Naive thymus-derived CD4-positive, alpha-beta T cell (primary cell): ENCODE measurements at regions not wholly inside any gene's neighbourhood (a gene's known extent, or its start where the extent isn't known, plus 50 kb on each side); places are given as distances from the start of the nearest gene placed in this dataset.

Experiments used
- ATAC-seq: fragments of 150-1000 bp; cut with Tn5 transposase; 2 replicates; pipeline ENCODE4 v1.10.0; 2021; ENCODE audit warnings: mild to moderate bottlenecking, moderate library complexity
- CTCF ChIA-PET: fragments of 350-600 bp; sonication (Branson Sonifier 250); formaldehyde crosslinking; loops from one replicate; lab custom pipeline; 2021; ENCODE audit warnings: antibody characterized with exemption; lab: Charles Lee
- POLR2A ChIA-PET: fragments of 350-600 bp; sonication (Branson Sonifier 250); formaldehyde crosslinking; loops from one replicate; lab custom pipeline; 2021; ENCODE audit warnings: antibody characterized with exemption, inconsistent platforms; lab: Charles Lee
- DNase-seq, 9 donors: peaks; one replicate each; pipeline versions ENCODE4 v3.0.0 to v3.0.0-alpha.2; 2020 to 2022; ENCODE audit warnings: mixed read lengths in 1 of 9
- H3K27ac ChIP-seq: one replicate; pipeline ENCODE4 v1.7.0; 2013; ENCODE audit warnings: mild to moderate bottlenecking, low read depth, low read length, moderate library complexity
- H3K27me3 ChIP-seq, 2 donors: one replicate each; pipeline ENCODE4 v1.7.0; 2013; ENCODE audit warnings: low read length in 2 of 2, mild to moderate bottlenecking in 2 of 2, moderate library complexity in 2 of 2; ENCODE audit not compliant: control insufficient read depth in 2 of 2, insufficient read depth in 2 of 2
- H3K36me3 ChIP-seq, 3 experiments: 1 replicate in 2 of 3; 2 replicates in 1 of 3; pipeline ENCODE4 v1.7.0; 2013; ENCODE audit warnings: low read length in 3 of 3, mild to moderate bottlenecking in 3 of 3, moderate library complexity in 1 of 3; ENCODE audit not compliant: insufficient read depth in 3 of 3, control insufficient read depth in 2 of 3
- H3K4me1 ChIP-seq, 2 donors: one replicate each; pipeline ENCODE4 v1.7.0; 2013; ENCODE audit warnings: low read length in 2 of 2, mild to moderate bottlenecking in 2 of 2, moderate library complexity in 1 of 2; ENCODE audit not compliant: control insufficient read depth in 2 of 2, insufficient read depth in 2 of 2
- H3K4me3 ChIP-seq: 2 replicates; pipeline ENCODE4 v1.7.0; 2013; ENCODE audit warnings: mild to moderate bottlenecking, low read length
- H3K9me3 ChIP-seq, 3 experiments: 1 replicate in 2 of 3; 2 replicates in 1 of 3; pipeline ENCODE4 v1.7.0; 2013; ENCODE audit warnings: low read length in 3 of 3; ENCODE audit not compliant: control insufficient read depth in 2 of 3
- H3K27ac Mint-ChIP-seq, 9 donors: one replicate each; pipeline ENCODE4 v1.8.0; 2020 to 2022; ENCODE audit warnings: mixed read lengths in 9 of 9, mild to moderate bottlenecking in 8 of 9, moderate library complexity in 5 of 9, inconsistent platforms in 2 of 9
- H3K27me3 Mint-ChIP-seq, 5 donors: one replicate each; pipeline ENCODE4 v1.8.0; 2021 to 2022; ENCODE audit warnings: mixed read lengths in 5 of 5, mild to moderate bottlenecking in 1 of 5
- H3K36me3 Mint-ChIP-seq, 5 donors: one replicate each; pipeline ENCODE4 v1.8.0; 2020 to 2022; ENCODE audit warnings: mixed read lengths in 5 of 5, mild to moderate bottlenecking in 3 of 5, inconsistent platforms in 1 of 5
- H3K4me1 Mint-ChIP-seq, 7 donors: one replicate each; pipeline ENCODE4 v1.8.0; 2020 to 2022; ENCODE audit warnings: mixed read lengths in 7 of 7, mild to moderate bottlenecking in 3 of 7, inconsistent platforms in 1 of 7
- H3K4me3 Mint-ChIP-seq, 10 donors: one replicate each; pipeline ENCODE4 v1.8.0; 2020 to 2022; ENCODE audit warnings: mild to moderate bottlenecking in 10 of 10, mixed read lengths in 10 of 10, moderate library complexity in 6 of 10, inconsistent platforms in 2 of 10
- H3K9me3 Mint-ChIP-seq, 11 donors: one replicate each; pipeline ENCODE4 v1.8.0; 2020 to 2022; ENCODE audit warnings: mixed read lengths in 11 of 11, mild to moderate bottlenecking in 4 of 11, inconsistent platforms in 1 of 11, moderate library complexity in 1 of 11
- intact Hi-C, 2 donors: fragments of 100-400 bp; cut with micrococcal nuclease; formaldehyde crosslinking; loops; one replicate each; pipeline ENCODE4 v1.15.1; 2023

DNA sequence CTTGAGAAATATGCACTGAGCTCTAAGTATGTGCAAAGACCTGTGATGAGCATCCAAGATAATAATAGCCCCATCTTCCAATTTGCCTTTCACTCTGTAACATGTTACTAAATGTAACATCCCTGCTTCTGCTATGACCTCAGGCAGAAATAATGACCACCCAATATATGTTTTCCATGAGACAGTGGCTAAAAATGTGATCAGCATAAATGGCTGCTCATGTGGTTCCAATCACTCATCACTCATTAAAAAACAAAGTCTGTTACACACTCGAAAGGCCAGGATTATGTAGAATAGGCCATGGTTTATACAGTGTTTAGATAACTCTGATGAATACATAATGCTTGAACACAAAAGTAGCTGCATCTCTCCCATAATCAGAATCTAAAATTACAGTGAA lies 71.4 kb upstream of the MOCS2 start:
- H3K4me1 ChIP-seq, result no peaks in the 10 kb centered on the region
- H3K27ac ChIP-seq, result no peak overlapping the region
- Mint-ChIP-seq H3K9me3 (peaks cover 0 to 6% (median 0%) of the 10 kb centered on the region in 11 donors), H3K27ac (no peak overlapping the region), H3K27me3 (peaks cover 0 to 10% (median 0%) of the 10 kb centered on the region in 5 donors), H3K4me1 (peaks cover 0 to 14% (median 11%) of the 10 kb centered on the region in 7 donors), H3K36me3 (no peaks in the 10 kb centered on the region), H3K4me3 (no peak overlapping the region)
- DNase-seq (no peak), ATAC-seq (no peak)
- no peak overlapping the region for H3K4me3 ChIP-seq
- intact Hi-C loops, result no loop called here
- no peaks in the 10 kb centered on the region for H3K9me3 ChIP-seq
- H3K36me3 ChIP-seq, result no peaks in the 10 kb centered on the region
- ChIA-PET POLR2A (interaction anchor here (0.5 kb wide), 1 partner anchor 138 kb away, joined by 3 read pairs; no protein-coding TSS in a partner anchor), CTCF (no interaction called here)
- H3K27me3 ChIP-seq, result no peaks in the 10 kb centered on the region

DNA sequence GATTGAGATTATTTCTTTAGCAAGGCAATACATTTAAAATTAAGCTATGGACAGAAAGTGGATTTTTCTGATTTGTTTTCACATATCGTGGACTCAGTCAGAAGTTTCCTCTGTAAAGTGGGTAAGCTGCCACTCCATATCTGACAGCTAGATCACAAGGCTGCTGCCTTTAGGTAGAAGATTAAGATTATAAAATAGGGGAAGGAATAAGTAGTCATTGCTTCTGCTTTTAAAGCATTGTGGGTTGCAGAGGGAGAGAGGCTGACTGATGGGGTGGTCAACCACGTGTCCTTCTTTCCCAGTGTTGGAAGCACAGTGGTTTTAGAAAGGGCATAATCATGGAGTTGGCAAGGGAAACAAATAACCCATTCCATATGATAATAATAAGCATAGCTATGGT lies 74.3 kb upstream of the MOCS2 start:
- CTCF ChIA-PET, result no interaction called here
- ATAC-seq, result no peak
- no peak overlapping the region for H3K27ac Mint-ChIP-seq

DNA sequence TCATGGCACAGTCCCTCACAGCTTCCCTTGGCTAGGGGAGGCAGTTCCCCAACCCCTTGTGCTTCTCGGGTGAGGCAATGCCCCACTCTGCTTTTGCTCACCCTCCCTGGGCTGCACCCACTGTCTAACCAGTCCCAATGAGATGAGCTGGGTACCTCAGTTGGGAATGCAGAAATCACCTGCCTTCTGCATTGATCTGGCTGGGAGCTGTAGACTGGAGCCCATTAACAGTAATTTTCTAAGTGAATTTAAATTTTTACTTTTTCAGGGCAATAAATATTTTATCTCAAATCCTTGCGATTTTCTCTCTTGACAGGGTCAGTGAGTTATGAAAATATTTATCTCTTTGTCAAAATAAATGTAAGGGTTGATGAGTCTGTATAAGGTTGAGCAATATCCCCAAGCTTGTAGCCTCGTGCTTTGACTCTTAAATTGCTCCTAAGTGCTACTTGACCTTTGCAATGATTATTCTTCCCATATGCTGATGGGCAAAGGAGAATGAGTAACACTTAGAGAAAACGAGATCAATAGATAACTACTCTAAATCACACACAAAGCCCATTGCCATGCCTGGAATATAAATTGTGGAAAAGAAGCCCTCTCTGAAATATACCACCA lies 82.1 kb upstream of the MOCS2 start:
- DNase-seq (no peak), ATAC-seq (no peak)
- no peaks in the 10 kb centered on the region for H3K4me1 ChIP-seq
- no peak overlapping the region for H3K4me3 ChIP-seq
- H3K36me3 ChIP-seq, result no peaks in the 10 kb centered on the region
- H3K27ac ChIP-seq, result no peak overlapping the region
- Mint-ChIP-seq H3K4me1 (no peaks in the 10 kb centered on the region), H3K36me3 (peaks cover 0 to 4% (median 0%) of the 10 kb centered on the region in 5 donors), H3K27ac (no peak overlapping the region), H3K9me3 (peaks cover 0 to 25% (median 6%) of the 10 kb centered on the region in 11 donors), H3K4me3 (no peak overlapping the region), H3K27me3 (peaks cover 11 to 21% (median 13%) of the 10 kb centered on the region in 5 donors)
- H3K27me3 ChIP-seq, result no peaks in the 10 kb centered on the region
- no peaks in the 10 kb centered on the region for H3K9me3 ChIP-seq
- CTCF ChIA-PET, result no interaction called here
- intact Hi-C loops, result no loop called here
- POLR2A ChIA-PET, result no interaction called here

More for the DNA sequence above, 74.3 kb upstream of the MOCS2 start:
- Histone ChIP-seq H3K9me3 (no peaks in the 10 kb centered on the region), H3K27me3 (no peaks in the 10 kb centered on the region), H3K4me3 (no peak overlapping the region), H3K36me3 (no peaks in the 10 kb centered on the region), H3K27ac (no peak overlapping the region), H3K4me1 (no peaks in the 10 kb centered on the region)
- POLR2A ChIA-PET, result no interaction called here
- intact Hi-C loops, result no loop called here
- H3K9me3 Mint-ChIP-seq, result peaks cover 0 to 13% (median 5%) of the 10 kb centered on the region in 11 donors
- no peak overlapping the region for H3K4me3 Mint-ChIP-seq
- peaks cover 0 to 14% (median 11%) of the 10 kb centered on the region in 7 donors for H3K4me1 Mint-ChIP-seq
- no peak for DNase-seq
- H3K36me3 Mint-ChIP-seq, result no peaks in the 10 kb centered on the region
- H3K27me3 Mint-ChIP-seq, result peaks cover 0 to 2% (median 0%) of the 10 kb centered on the region in 5 donors

DNA sequence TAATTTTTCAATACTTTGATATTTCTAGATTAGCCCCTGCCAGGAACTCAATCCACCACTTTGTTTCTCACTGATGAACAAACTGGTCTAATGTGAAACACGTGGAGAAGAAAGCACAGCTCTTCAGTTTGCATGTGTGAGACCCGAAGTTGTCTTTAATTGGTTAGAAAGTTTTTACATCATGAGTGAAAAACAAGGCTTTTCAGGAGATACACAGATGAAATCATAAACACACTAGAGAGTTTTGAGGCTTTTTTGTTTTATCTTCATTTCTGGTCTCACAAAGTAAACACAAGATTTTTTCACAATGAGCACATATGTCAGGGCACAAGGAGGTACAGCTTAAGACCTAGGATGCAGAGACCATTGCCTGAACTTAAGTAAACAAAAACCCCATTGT lies 84.5 kb upstream of the MOCS2 start:
- H3K36me3 Mint-ChIP-seq, result peaks cover 0 to 4% (median 0%) of the 10 kb centered on the region in 5 donors
- no peak overlapping the region for H3K27ac ChIP-seq
- CTCF ChIA-PET, result no interaction called here
- no peak overlapping the region for H3K27ac Mint-ChIP-seq
- no peak for ATAC-seq
- H3K36me3 ChIP-seq, result no peaks in the 10 kb centered on the region
- H3K9me3 Mint-ChIP-seq, result peaks cover 0 to 19% (median 6%) of the 10 kb centered on the region in 11 donors
- no peaks in the 10 kb centered on the region for H3K4me1 ChIP-seq
- intact Hi-C loops, result no loop called here
- no peaks in the 10 kb centered on the region for H3K4me1 Mint-ChIP-seq
- H3K27me3 Mint-ChIP-seq, result peaks cover 12 to 25% (median 16%) of the 10 kb centered on the region in 5 donors
- POLR2A ChIA-PET, result no interaction called here
- H3K4me3 ChIP-seq, result no peak overlapping the region
- H3K27me3 ChIP-seq, result peaks cover 0 to 3% of the 10 kb centered on the region in 2 donors
- H3K4me3 Mint-ChIP-seq, result no peak overlapping the region
- no peaks in the 10 kb centered on the region for H3K9me3 ChIP-seq
- DNase-seq, result no peak

DNA sequence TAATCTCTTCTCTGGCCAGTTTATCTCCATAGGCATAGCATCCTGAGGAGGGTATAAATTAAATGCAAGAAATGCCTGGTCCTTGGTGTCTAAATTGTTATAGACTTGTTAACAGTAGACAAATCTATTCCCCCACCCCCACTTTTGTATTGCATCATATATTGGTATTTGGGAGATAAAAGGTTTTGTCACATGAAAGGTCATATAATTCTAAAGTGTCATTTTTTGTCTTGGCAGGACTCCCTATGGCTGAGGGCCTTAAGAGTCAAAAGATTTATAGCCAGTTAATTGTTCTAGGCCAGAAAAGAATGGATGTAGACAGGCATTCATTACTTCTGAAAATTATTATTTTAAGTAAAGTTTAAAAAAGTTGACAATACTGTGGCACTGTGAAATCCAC lies 90.3 kb upstream of the MOCS2 start:
- Mint-ChIP-seq H3K36me3 (no peaks in the 10 kb centered on the region), H3K4me3 (no peak overlapping the region), H3K4me1 (no peaks in the 10 kb centered on the region), H3K27ac (no peak overlapping the region), H3K9me3 (peaks cover 0 to 4% (median 0%) of the 10 kb centered on the region in 11 donors), H3K27me3 (peaks cover 1 to 14% (median 2%) of the 10 kb centered on the region in 5 donors)
- ATAC-seq (no peak), DNase-seq (no peak)
- Histone ChIP-seq H3K9me3 (no peaks in the 10 kb centered on the region), H3K4me1 (no peaks in the 10 kb centered on the region), H3K4me3 (no peak overlapping the region), H3K27ac (no peak overlapping the region), H3K27me3 (peaks cover 0 to 3% of the 10 kb centered on the region in 2 donors), H3K36me3 (no peaks in the 10 kb centered on the region)
- intact Hi-C loops, result no loop called here
- POLR2A ChIA-PET, result no interaction called here
- CTCF ChIA-PET, result no interaction called here

DNA sequence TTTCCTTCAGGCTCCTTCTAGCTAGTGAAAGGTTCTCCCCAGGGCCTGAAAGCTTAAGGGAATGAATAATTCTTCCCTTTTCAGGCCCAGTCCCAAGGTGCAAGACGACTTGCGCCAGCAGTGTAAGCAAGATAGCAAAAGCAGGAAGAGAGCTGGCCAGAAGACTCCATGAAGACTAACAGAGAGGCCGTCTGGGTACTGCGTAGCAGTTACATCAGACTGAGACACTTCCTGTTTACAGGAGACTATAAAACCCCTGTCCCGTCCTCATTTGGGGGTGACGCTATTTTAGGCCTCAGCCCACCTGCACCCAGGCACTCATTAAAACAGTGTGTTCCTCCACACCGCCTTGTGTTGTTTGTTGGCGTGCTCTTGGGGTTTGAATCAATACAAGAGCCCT lies 90.7 kb upstream of the MOCS2 start:
- Histone ChIP-seq H3K27ac (no peak overlapping the region), H3K36me3 (no peaks in the 10 kb centered on the region), H3K27me3 (peaks cover 0 to 3% of the 10 kb centered on the region in 2 donors), H3K4me1 (no peaks in the 10 kb centered on the region), H3K4me3 (no peak overlapping the region), H3K9me3 (no peaks in the 10 kb centered on the region)
- Mint-ChIP-seq H3K4me3 (no peak overlapping the region), H3K27ac (no peak overlapping the region), H3K9me3 (peaks cover 0 to 4% (median 0%) of the 10 kb centered on the region in 11 donors), H3K36me3 (no peaks in the 10 kb centered on the region), H3K4me1 (no peaks in the 10 kb centered on the region), H3K27me3 (peaks cover 0 to 13% (median 0%) of the 10 kb centered on the region in 5 donors)
- ATAC-seq (no peak), DNase-seq (no peak)
- ChIA-PET POLR2A (no interaction called here), CTCF (no interaction called here)
- intact Hi-C loops, result no loop called here

DNA sequence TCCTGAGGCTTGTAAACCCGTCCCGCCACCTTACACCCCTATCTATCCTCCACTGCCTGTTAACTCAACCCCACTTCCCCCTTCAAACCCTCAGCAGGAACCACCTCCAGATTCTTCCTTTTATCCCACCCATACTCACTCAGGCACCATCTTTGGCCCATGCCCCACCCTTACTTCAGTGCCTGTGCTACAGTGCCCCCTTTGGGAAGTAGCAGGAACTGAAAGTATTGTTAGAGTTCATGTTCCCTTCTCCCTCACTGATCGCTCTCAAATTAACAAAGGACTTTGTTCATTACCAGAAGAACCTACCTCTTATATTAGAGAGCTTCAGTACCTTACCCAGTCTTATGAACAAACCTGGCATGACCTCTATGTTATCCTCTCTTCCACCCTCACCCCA lies 92.2 kb upstream of the MOCS2 start:
- Histone ChIP-seq H3K27me3 (peaks cover 0 to 3% of the 10 kb centered on the region in 2 donors), H3K4me1 (no peaks in the 10 kb centered on the region), H3K36me3 (no peaks in the 10 kb centered on the region), H3K4me3 (no peak overlapping the region), H3K9me3 (no peaks in the 10 kb centered on the region), H3K27ac (no peak overlapping the region)
- Mint-ChIP-seq H3K27ac (no peak overlapping the region), H3K4me3 (no peak overlapping the region), H3K27me3 (peaks cover 4 to 9% (median 5%) of the 10 kb centered on the region in 5 donors), H3K36me3 (no peaks in the 10 kb centered on the region), H3K4me1 (no peaks in the 10 kb centered on the region), H3K9me3 (peaks cover 0 to 5% (median 0%) of the 10 kb centered on the region in 11 donors)
- DNase-seq, result no peak
- ChIA-PET CTCF (no interaction called here), POLR2A (no interaction called here)
- intact Hi-C loops, result no loop called here
- ATAC-seq, result no peak
